DND-41 (cell line): ENCODE measurements at regions not wholly inside any gene's neighbourhood (a gene's known extent, or its start where the extent isn't known, plus 50 kb on each side); places are given as distances from the start of the nearest gene placed in this dataset.
"Not testable (repeated sequence)": the region's sequence is repeated elsewhere in the genome, so short reads cannot be mapped to it uniquely, and the experiment has no call there.

ENCODE experiments used
- ATAC-seq: fragments of 200-7000 bp; cut with Tn5 transposase; 3 replicates; pipeline ENCODE4 v1.9.1; 2021; ENCODE audit warnings: low read depth; ENCODE audit not compliant: insufficient read depth
- DNase-seq: peaks from one replicate; pipeline ENCODE4 v3.0.0-alpha.2; 2020
- H2AFZ ChIP-seq: 2 replicates; pipeline ENCODE4 v1.6.0; 2012; ENCODE audit warnings: low read depth, low read length
- H3K27ac ChIP-seq: 2 replicates; pipeline ENCODE4 v1.5.1; 2012; ENCODE audit warnings: low read length, inconsistent platforms
- H3K27me3 ChIP-seq: fragments of 200-600 bp; sonication (generic); 2 replicates; pipeline ENCODE4 v1.6.0; 2012; ENCODE audit warnings: low read length, mild to moderate bottlenecking, inconsistent platforms; ENCODE audit not compliant: insufficient read depth, poor library complexity
- H3K36me3 ChIP-seq: 2 replicates; pipeline ENCODE4 v1.5.1; 2012; ENCODE audit warnings: low read length, inconsistent platforms; ENCODE audit not compliant: insufficient read depth
- H3K4me1 ChIP-seq: 2 replicates; pipeline ENCODE4 v1.5.1; 2012; ENCODE audit warnings: mild to moderate bottlenecking, low read length; ENCODE audit not compliant: insufficient read depth
- H3K4me2 ChIP-seq: 2 replicates; pipeline ENCODE4 v1.6.0; 2012; ENCODE audit warnings: mild to moderate bottlenecking, moderate library complexity, low read length, inconsistent platforms; ENCODE audit not compliant: insufficient read depth
- H3K4me3 ChIP-seq, 2 experiments: fragments of 200-600 bp in 1 of 2; shearing (Covaris generic) in 1 of 2; 2 replicates each; pipeline ENCODE4 v1.5.1; 2012 to 2016; ENCODE audit warnings: inconsistent platforms in 2 of 2, low read length in 2 of 2, mild to moderate bottlenecking in 2 of 2, low read depth in 1 of 2, moderate library complexity in 1 of 2
- H3K79me2 ChIP-seq: 2 replicates; pipeline ENCODE4 v1.6.0; 2012; ENCODE audit warnings: low read length, inconsistent platforms; ENCODE audit not compliant: insufficient read depth
- H3K9ac ChIP-seq: 2 replicates; pipeline ENCODE4 v1.6.0; 2012; ENCODE audit warnings: low read depth, mild to moderate bottlenecking, inconsistent platforms, low read length, moderate library complexity
- H3K9me3 ChIP-seq: 2 replicates; pipeline ENCODE4 v1.5.1; 2012; ENCODE audit warnings: low read length, moderate library complexity, mild to moderate bottlenecking, inconsistent platforms; ENCODE audit not compliant: insufficient read depth, severe bottlenecking
- H4K20me1 ChIP-seq: 2 replicates; pipeline ENCODE4 v1.6.0; 2012; ENCODE audit warnings: low read length; ENCODE audit not compliant: insufficient read depth
- EZH2 ChIP-seq: IDR thresholded peaks from 3 replicates; pipeline ENCODE4 v1.6.1; 2012; ENCODE audit warnings: borderline replicate concordance, low read depth, mild to moderate bottlenecking, moderate library complexity, low read length, inconsistent platforms; ENCODE audit not compliant: severe bottlenecking
- TF ChIP-seq, protein P1 (sequence below): IDR thresholded peaks from 2 replicates; pipeline ENCODE4 v1.5.1; 2012; ENCODE audit warnings: borderline replicate concordance, low read length, moderate library complexity, mild to moderate bottlenecking; ENCODE audit not compliant: poor library complexity, severe bottlenecking; ENCODE audit errors: extremely low read depth

DNA sequence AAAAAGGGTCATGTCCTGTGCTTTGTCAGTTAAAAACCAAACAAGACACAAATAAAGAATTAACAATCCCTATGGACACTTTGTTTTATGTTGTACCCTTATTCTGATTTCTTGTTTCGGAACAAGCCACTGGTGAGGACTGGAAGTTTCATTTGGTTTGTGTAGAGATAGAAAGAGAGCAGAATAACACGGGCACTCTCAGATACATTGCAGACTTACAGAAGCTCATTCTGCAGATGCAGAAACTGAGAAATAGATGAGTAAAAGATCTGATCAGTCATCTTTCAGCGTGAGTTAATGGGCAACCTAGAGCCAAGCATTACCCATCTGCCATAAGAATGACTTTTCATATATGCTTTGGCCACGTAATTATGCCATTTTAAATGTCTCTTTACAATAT lies 407.6 kb downstream of the RAB38 start:
- ATAC-seq: no peak
- no peak for TF ChIP-seq EZH2
- TF ChIP-seq, protein P1, sequence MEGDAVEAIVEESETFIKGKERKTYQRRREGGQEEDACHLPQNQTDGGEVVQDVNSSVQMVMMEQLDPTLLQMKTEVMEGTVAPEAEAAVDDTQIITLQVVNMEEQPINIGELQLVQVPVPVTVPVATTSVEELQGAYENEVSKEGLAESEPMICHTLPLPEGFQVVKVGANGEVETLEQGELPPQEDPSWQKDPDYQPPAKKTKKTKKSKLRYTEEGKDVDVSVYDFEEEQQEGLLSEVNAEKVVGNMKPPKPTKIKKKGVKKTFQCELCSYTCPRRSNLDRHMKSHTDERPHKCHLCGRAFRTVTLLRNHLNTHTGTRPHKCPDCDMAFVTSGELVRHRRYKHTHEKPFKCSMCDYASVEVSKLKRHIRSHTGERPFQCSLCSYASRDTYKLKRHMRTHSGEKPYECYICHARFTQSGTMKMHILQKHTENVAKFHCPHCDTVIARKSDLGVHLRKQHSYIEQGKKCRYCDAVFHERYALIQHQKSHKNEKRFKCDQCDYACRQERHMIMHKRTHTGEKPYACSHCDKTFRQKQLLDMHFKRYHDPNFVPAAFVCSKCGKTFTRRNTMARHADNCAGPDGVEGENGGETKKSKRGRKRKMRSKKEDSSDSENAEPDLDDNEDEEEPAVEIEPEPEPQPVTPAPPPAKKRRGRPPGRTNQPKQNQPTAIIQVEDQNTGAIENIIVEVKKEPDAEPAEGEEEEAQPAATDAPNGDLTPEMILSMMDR: no peak
- no peak overlapping the region for H2AFZ ChIP-seq
- H4K20me1 ChIP-seq: no peaks in the 10 kb centered on the region
- no peak overlapping the region for H3K9ac ChIP-seq
- H3K4me3 ChIP-seq: no peak overlapping the region
- H3K9me3 ChIP-seq: no peaks in the 10 kb centered on the region
- no peaks in the 10 kb centered on the region for H3K4me1 ChIP-seq
- no peak for DNase-seq
- H3K36me3 ChIP-seq: no peaks in the 10 kb centered on the region
- H3K27me3 ChIP-seq: no peaks in the 10 kb centered on the region
- H3K27ac ChIP-seq: no peak overlapping the region
- H3K79me2 ChIP-seq: no peaks in the 10 kb centered on the region
- no peak overlapping the region for H3K4me2 ChIP-seq

DNA sequence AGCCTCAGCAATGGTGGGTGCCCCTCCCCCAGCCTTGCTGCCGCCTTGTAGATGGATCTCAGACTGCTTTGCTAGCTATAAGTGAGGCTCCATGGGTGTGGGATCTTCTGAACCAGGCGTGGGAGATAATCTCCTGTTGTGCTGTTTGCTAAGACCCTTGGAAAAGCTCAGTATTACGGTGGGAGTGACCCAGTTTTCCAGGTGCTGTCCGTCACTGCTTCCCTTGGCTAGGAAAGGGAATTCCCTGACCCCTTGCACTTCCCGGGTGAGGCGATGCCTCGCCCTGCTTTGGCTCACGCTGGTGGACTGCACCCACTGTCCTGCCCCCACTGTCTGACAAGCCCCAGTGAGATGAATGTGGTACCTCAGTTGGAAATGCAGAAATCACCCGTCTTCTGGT lies 411.2 kb downstream of the RAB38 start:
- ATAC-seq, H3K4me1 ChIP-seq, H3K9ac ChIP-seq, H3K4me2 ChIP-seq, H3K4me3 ChIP-seq, H2AFZ ChIP-seq, DNase-seq, H3K9me3 ChIP-seq, H3K79me2 ChIP-seq, H3K27ac ChIP-seq, H3K27me3 ChIP-seq, H3K36me3 ChIP-seq, H4K20me1 ChIP-seq: not testable (repeated sequence)

DNA sequence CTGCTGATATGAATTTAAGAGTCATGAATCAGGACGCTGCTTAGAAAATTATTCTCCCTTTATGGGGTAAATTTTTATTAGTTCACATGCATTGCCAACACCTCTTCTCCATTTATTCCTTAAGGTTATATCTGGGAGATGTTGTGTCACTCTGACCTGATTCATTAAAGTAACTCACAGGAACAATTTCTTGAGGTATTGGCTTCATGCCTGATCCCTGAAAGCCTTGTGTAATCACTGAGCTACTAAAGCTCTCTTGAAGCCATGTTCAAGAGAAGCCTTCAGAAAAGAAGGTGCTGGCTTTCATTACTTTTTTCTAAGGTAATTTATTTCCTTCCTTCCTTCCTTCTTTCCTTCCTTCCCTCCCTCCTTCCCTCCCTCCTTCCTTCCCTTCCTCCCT lies 420.6 kb downstream of the RAB38 start:
- Histone ChIP-seq H3K4me1 (no peaks in the 10 kb centered on the region), H3K9me3 (no peaks in the 10 kb centered on the region), H3K9ac (no peak overlapping the region), H3K4me2 (no peak overlapping the region), H3K36me3 (no peaks in the 10 kb centered on the region), H3K27me3 (no peaks in the 10 kb centered on the region), H3K4me3 (no peak overlapping the region), H2AFZ (no peak overlapping the region), H4K20me1 (no peaks in the 10 kb centered on the region), H3K27ac (no peak overlapping the region), H3K79me2 (no peaks in the 10 kb centered on the region)
- TF ChIP-seq, protein P1: no peak
- no peak for TF ChIP-seq EZH2
- ATAC-seq (no peak), DNase-seq (no peak)

DNA sequence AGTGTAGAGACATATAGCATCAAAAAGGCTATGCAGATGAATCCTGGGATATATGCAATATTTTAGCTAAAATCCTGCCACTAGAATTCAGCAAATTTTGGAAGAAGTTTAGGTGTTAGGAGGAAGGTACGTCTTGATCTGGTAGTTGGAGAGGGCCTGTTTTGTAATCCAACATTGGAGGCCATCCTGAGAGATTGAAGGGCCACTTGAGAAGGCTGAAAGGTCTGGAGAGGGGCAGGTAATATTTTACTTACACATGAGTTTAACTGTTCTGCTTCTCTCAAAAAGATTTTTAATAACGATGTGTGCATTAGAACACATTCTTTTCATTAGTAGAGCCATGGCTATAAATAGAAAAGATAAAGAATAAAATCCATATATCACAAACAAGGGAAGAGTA lies 422.1 kb downstream of the RAB38 start:
- Histone ChIP-seq H3K9ac (no peak overlapping the region), H3K27me3 (no peaks in the 10 kb centered on the region), H3K79me2 (no peaks in the 10 kb centered on the region), H4K20me1 (no peaks in the 10 kb centered on the region), H3K4me2 (no peak overlapping the region), H2AFZ (no peak overlapping the region), H3K4me1 (no peaks in the 10 kb centered on the region), H3K36me3 (no peaks in the 10 kb centered on the region), H3K27ac (no peak overlapping the region), H3K4me3 (no peak overlapping the region), H3K9me3 (no peaks in the 10 kb centered on the region)
- TF ChIP-seq EZH2: no peak
- TF ChIP-seq, protein P1: no peak
- ATAC-seq: no peak
- DNase-seq: no peak
